ENCODE measurements at regions not wholly inside any gene's neighbourhood (a gene's known extent, or its start where the extent isn't known, plus 50 kb on each side); places are given as distances from the start of the nearest gene placed in this dataset.

- Histone ChIP-seq H3K4me3 (no peak overlapping the region), H3K4me1 (no peaks in the 10 kb centered on the region), H3K36me3 (ENCODE audit: insufficient read depth in 1 of 2, low read depth in 1 of 2) (no peaks in the 10 kb centered on the region), H3K9me3 (no peaks in the 10 kb centered on the region), H3K27me3 (ENCODE audit: insufficient read depth in 3 of 3, low read length in 2 of 3) (no peaks in the 10 kb centered on the region), H3K27ac (no peak overlapping the region)
- ATAC-seq (no peak), DNase-seq (no peak)
- TF ChIP-seq, protein P1, sequence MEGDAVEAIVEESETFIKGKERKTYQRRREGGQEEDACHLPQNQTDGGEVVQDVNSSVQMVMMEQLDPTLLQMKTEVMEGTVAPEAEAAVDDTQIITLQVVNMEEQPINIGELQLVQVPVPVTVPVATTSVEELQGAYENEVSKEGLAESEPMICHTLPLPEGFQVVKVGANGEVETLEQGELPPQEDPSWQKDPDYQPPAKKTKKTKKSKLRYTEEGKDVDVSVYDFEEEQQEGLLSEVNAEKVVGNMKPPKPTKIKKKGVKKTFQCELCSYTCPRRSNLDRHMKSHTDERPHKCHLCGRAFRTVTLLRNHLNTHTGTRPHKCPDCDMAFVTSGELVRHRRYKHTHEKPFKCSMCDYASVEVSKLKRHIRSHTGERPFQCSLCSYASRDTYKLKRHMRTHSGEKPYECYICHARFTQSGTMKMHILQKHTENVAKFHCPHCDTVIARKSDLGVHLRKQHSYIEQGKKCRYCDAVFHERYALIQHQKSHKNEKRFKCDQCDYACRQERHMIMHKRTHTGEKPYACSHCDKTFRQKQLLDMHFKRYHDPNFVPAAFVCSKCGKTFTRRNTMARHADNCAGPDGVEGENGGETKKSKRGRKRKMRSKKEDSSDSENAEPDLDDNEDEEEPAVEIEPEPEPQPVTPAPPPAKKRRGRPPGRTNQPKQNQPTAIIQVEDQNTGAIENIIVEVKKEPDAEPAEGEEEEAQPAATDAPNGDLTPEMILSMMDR (IDR thresholded peaks at IDR 0.05), result no peak
- intact Hi-C loops (cut with DNase I), result no loop called here
Observed at GRCh38 chr6:128638817-128639216, 118.4 kb upstream of the PTPRK start.

GRCh38 chr6:128635219-128635618 lies 114.8 kb upstream of the PTPRK start:
- Histone ChIP-seq H3K27ac (no peak overlapping the region), H3K36me3 (ENCODE audit: insufficient read depth in 1 of 2, low read depth in 1 of 2) (no peaks in the 10 kb centered on the region), H3K4me3 (no peak overlapping the region), H3K4me1 (no peaks in the 10 kb centered on the region), H3K27me3 (ENCODE audit: insufficient read depth in 3 of 3, low read length in 2 of 3) (no peaks in the 10 kb centered on the region), H3K9me3 (no peaks in the 10 kb centered on the region)
- no peak for DNase-seq
- WGBS, 3 donors, result 33 to 61% (median 61%) methylated on average over 2 of the region's 2 CpGs
- no peak for ATAC-seq
- intact Hi-C loops (cut with DNase I), result no loop called here
- TF ChIP-seq, protein P1 (IDR thresholded peaks at IDR 0.05), result no peak

GRCh38 chr6:128632131-128632530 lies 111.7 kb upstream of the PTPRK start:
- no peak overlapping the region for H3K4me3 ChIP-seq
- TF ChIP-seq, protein P1 (IDR thresholded peaks at IDR 0.05), result no peak
- H3K27ac ChIP-seq, result no peak overlapping the region
- intact Hi-C loops (cut with DNase I), result no loop called here
- no peaks in the 10 kb centered on the region for H3K4me1 ChIP-seq
- no peak for ATAC-seq
- H3K9me3 ChIP-seq, result no peaks in the 10 kb centered on the region
- 84 to 91% (median 87%) methylated on average over 2 of the region's 2 CpGs for WGBS, 3 donors
- no peak for DNase-seq
- no peaks in the 10 kb centered on the region for H3K27me3 ChIP-seq (ENCODE audit: insufficient read depth in 3 of 3, low read length in 2 of 3)
- H3K36me3 ChIP-seq (ENCODE audit: insufficient read depth in 1 of 2, low read depth in 1 of 2), result no peaks in the 10 kb centered on the region

GRCh38 chr6:128631031-128631430 lies 110.6 kb upstream of the PTPRK start:
- TF ChIP-seq, protein P1 (IDR thresholded peaks at IDR 0.05), result no peak
- Histone ChIP-seq H3K27me3 (ENCODE audit: insufficient read depth in 3 of 3, low read length in 2 of 3) (no peaks in the 10 kb centered on the region), H3K4me1 (no peaks in the 10 kb centered on the region), H3K9me3 (no peaks in the 10 kb centered on the region), H3K36me3 (ENCODE audit: insufficient read depth in 1 of 2, low read depth in 1 of 2) (no peaks in the 10 kb centered on the region), H3K4me3 (no peak overlapping the region), H3K27ac (no peak overlapping the region)
- WGBS, 3 donors, result 73 to 74% (median 73%) methylated on average over 5 of the region's 5 CpGs
- ATAC-seq (no peak), DNase-seq (no peak)
- intact Hi-C loops (cut with DNase I), result no loop called here

DNA sequence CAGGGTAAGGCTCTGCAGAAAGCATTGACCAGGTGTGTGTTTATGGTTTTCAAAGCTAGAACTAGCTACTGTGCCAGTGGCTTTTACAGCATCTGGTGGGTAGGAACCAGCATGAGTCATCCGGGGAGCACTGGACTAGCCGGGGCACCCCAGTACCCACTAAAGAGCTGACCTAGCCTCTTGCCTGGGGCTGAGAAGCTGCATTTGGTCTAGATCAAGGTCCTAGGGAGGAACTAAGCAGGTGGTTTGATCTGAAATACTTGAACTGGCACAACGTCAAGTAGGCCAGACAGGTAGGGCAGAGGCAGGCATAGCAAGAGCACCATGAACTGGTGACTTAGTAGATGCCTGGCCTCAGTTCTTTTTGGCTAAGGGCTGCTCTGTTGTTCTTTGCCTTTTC lies 109.8 kb upstream of the PTPRK start:
- ATAC-seq (no peak), DNase-seq (no peak)
- H3K36me3 ChIP-seq (ENCODE audit: insufficient read depth in 1 of 2, low read depth in 1 of 2), result no peaks in the 10 kb centered on the region
- no peak overlapping the region for H3K4me3 ChIP-seq
- WGBS, 3 donors, result 83 to 88% (median 84%) methylated on average over 3 of the region's 3 CpGs
- intact Hi-C loops (cut with DNase I), result no loop called here
- H3K4me1 ChIP-seq, result no peaks in the 10 kb centered on the region
- no peaks in the 10 kb centered on the region for H3K27me3 ChIP-seq (ENCODE audit: insufficient read depth in 3 of 3, low read length in 2 of 3)
- TF ChIP-seq, protein P1 (IDR thresholded peaks at IDR 0.05), result no peak
- no peaks in the 10 kb centered on the region for H3K9me3 ChIP-seq
- no peak overlapping the region for H3K27ac ChIP-seq
